Stimulated activated CD8-positive, alpha-beta memory T cell treated with anti-CD3 and anti-CD28 coated beads, Interleukin-15, amount 100 ng/mL, for 1 hour (primary cell): ENCODE measurements at regions not wholly inside any gene's neighbourhood (a gene's known extent, or its start where the extent isn't known, plus 50 kb on each side); places are given as distances from the start of the nearest gene placed in this dataset.

Source experiments
- DNase-seq: peaks from one replicate; pipeline ENCODE4 v3.0.0-alpha.2; 2020; ENCODE audit warnings: low read depth

GRCh38 chr12:92581604-92582003 is 121.2 kb upstream of the PLEKHG7 start:
- no peak for DNase-seq

DNA sequence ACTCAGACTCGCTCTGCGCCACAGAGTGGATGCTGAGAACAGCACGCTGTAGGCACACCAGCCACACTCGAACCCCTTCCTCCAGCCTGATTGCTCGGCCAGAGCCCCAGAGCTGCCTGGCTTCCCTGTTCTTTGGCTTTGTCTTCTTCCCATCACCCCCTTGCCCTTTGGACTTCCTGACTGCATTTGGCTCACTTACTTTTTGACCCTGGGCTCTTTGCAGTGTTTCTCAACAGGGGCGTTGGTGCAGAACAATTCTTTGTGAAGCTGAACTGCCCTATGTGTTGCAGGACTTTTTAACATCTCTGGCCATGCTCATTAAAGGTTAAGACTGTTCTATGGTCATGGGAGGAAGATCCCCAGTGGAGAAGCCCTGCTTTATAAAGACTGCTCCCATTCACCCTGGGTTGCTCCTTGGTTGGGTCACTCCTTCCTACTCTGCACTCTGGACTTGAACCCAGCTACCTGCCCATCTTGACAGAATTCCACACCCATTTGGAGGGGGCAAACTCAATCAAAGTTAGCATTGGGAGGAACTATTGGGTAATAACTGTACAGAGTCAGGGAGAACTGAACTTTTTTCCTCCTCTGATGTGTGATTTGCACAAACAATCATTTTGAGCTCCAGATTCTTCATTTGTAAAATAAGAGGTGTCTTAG is 127.7 kb upstream of the PLEKHG7 start:
- DNase-seq, result no peak

GRCh38 chr12:92574051-92574783 is 128.6 kb upstream of the PLEKHG7 start:
- no peak for DNase-seq

GRCh38 chr12:92573104-92573503 is 129.7 kb upstream of the PLEKHG7 start:
- no peak for DNase-seq

GRCh38 chr12:92571844-92572543 is 130.8 kb upstream of the PLEKHG7 start:
- DNase-seq, result no peak

DNA sequence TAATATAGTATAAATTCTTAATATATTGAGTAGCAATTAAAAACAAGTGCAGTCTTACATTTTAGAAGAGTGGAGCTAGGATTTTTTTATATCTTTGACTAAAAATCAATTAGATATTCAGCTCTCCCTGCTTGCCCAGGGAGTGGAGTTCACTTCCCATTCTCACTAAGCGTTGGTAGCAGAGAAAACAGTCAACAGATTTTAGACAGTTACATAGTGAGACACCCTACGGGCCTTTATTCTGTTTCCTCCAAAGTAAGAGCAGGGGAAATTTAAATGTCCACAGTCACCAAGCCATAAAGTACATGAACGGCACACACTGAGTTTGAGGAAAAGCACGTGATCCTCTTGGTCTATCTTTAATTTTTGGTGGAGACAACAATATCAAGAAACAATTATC is 131.6 kb upstream of the PLEKHG7 start:
- no peak for DNase-seq

- DNase-seq, result peak; percentile 16
These were observed 132.6 kb upstream of the PLEKHG7 start for GRCh38 chr12:92570056-92570753.

GRCh38 chr12:92568691-92569090 is 134.1 kb upstream of the PLEKHG7 start:
- DNase-seq, result no peak

DNA sequence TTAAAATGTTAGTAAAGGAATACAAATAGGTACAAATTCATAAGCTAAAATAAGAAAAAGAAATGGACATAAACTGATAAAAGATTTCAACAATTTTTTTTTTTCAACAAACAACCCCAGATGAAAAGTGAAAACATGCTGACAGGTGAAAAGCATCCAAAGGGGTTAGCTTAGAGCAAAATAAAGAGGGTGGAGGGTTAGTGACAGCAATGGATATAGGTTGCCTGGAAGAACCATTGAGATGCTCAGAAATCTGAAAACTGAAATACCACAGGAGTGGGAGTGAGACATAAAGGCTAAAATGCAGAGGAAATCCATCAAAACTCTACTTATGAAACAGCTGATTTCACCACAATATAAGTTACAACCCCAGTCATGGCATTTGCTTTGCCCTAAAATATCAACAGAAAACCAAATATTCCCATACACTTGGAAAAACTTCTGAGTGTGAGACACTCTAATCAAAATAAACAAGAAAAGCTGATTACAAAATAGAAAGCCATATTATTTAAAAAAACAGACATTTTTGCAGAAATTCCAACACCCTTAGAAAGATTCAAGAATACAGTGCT is 136.3 kb upstream of the PLEKHG7 start:
- no peak for DNase-seq

- no peak for DNase-seq
These were observed 139.0 kb upstream of the PLEKHG7 start for GRCh38 chr12:92563819-92564218.

- DNase-seq, result no peak
These were observed 140.6 kb upstream of the PLEKHG7 start for GRCh38 chr12:92562063-92562734.

DNA sequence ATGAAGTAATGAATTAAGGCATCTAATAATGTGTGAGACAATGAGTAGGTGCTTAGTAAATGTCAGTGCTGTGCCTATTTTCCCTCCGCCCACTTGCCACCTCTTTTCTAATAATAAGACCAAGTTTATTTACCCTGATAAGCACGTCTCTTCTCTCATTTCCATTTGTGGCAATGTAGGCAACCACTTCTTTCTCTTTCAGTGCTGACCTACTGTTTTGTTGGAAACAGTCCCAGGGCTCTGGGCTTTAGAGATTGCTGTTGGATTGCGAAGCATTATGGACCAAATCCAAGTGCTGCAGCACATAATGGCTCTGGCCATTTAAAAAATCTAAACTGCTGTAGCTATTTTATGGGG is 141.3 kb upstream of the PLEKHG7 start:
- no peak for DNase-seq

DNA sequence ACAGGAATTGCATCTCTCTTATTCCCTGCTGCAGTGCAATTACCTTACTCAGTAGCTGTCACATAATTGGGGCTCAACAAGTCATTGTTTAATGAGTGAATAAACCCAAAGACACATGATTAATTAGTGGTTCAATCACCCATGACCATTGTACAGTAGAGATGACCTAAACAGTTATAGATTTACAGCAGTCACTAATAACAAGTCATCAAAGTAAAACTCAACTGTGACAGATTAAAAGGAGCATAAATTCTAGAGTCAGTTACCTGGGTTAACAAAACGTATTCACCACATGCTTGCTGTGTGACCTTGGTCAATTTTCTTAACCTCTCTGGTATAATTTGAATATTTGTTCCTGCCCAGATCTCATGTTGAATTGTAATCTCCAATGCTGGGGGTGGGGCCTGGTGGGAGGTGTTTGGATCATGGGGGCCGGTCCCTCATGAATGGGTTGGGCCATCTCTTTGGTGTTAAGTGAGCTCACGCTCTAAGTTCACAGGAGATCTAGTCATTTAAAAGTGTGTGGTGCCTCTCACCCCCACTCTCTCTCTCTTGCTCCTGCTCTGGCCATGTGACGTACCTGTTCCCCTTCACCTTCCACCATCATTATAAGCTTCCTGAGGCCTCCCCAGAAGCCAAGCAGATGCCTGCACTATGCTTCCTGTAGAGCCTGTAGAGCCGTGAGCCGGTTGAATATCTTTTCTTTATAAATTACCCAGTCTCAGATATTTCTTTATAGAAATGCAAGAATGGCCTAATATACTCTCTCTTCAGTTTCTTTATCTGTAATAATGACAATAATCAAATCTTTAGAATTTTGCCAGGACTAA is 141.9 kb upstream of the PLEKHG7 start:
- no peak for DNase-seq

GRCh38 chr12:92558806-92559205 is 144.0 kb upstream of the PLEKHG7 start:
- no peak for DNase-seq

GRCh38 chr12:92558215-92558773 is 144.5 kb upstream of the PLEKHG7 start:
- DNase-seq, result no peak

DNA sequence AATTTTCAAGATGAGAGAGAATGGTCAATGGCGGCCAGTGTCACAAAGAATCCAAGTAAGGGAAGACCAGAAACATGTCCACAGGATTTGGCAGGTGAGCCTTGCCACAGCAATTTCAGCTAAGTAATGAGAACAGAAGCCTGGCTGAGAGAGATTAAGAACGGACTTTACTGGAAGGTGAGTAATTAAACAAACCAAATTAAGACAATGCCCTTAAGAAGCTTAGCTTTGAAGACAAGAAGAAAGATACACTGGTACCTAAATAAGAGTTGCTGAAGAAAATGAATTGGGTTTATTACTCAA is 145.4 kb upstream of the PLEKHG7 start:
- no peak for DNase-seq

GRCh38 chr12:92556637-92557421 is 146.0 kb upstream of the PLEKHG7 start:
- no peak for DNase-seq

DNA sequence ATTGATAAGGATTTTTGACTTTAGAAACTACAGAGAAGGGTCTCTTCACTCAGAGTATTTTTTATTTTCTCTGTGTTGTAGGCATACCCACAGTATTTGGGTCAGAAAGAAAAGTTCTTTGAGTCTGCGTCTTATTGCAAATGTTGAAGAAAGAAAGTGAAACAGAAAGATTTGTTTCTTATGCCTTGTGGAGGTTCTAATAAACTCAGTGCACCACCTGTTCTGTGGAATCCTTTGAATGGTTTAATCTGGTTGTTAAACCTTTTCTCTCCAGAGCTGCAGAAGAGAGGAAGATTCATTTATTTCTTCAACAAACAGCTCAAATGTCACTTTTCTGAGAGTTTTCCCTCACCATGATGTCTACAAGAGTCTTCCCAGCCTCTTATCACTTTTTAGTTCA is 146.6 kb upstream of the PLEKHG7 start:
- DNase-seq, result no peak

GRCh38 chr12:92554158-92555073 is 148.4 kb upstream of the PLEKHG7 start:
- no peak for DNase-seq
